ENCODE measurements at regions not wholly inside any gene's neighbourhood (a gene's known extent, or its start where the extent isn't known, plus 50 kb on each side); places are given as distances from the start of the nearest gene placed in this dataset.
"Not testable (repeated sequence)": the region's sequence is repeated elsewhere in the genome, so short reads cannot be mapped to it uniquely, and the experiment has no call there.

GRCh38 chr7:9919-10318 lies 182.5 kb upstream of the FAM20C start:
- H3K27ac ChIP-seq; DNase-seq (ENCODE audit: low read depth, low spot score): not testable (repeated sequence)

DNA sequence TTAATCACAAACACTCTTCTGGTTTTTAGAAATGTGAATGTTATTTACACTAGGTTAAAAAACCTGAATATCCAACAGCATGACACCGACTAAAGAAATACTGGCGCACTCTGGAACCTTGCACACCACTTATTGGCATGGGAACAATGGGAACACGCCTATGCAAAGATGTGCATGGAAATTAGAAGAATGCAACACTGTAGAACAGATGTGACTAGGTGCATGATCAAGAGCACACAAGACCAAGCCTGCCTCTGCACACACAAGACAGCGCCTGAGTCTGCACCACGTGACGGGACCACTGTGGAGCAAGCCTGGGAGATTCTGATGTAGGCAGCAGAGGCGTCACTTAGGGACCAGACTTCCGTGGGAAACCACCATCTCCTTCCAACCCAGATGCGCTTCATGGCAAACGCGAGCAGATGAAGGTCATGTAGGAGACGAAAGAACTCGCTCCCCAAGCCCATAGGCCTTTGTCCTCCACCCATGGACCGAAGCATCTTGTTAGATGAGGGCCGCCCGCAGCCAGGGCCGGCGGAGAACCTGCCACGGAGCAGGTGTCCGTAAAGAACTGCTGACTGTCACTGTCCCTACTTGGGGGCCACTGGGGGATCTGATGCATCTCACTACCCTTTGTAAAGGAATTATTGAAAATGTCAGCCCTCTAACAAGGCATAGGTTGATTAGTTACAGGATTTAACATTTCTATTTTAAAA lies 159.6 kb upstream of the FAM20C start:
- not testable (repeated sequence) for H3K27ac ChIP-seq; DNase-seq (ENCODE audit: low read depth, low spot score)

- H3K27ac ChIP-seq = peak overlapping the region; percentile 27
- not testable (repeated sequence) for DNase-seq (ENCODE audit: low read depth, low spot score)
These were observed 157.2 kb upstream of the FAM20C start for GRCh38 chr7:35121-35541.

GRCh38 chr7:36539-36938 lies 155.8 kb upstream of the FAM20C start:
- not testable (repeated sequence) for H3K27ac ChIP-seq; DNase-seq (ENCODE audit: low read depth, low spot score)

GRCh38 chr7:37656-38055 lies 154.7 kb upstream of the FAM20C start:
- DNase-seq (ENCODE audit: low read depth, low spot score); H3K27ac ChIP-seq: not testable (repeated sequence)

DNA sequence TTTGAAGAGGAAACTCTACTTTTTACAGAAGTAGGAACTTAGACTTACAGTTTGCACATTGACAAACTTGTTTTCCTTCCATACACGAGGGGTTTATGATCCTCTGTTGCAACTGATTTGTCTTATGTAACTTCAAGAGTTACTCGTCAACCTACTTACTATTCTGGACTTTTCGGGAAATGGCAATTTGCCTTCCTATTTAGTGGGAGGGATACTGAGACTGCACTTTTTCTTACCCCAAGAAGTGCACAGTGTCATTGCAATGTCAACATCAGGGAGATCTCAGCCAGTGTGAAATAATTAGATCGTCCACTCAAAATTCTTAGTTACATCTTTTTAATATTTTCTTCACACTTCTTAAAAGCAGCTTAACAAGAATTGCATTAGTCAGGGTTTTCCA lies 153.9 kb upstream of the FAM20C start:
- not testable (repeated sequence) for H3K27ac ChIP-seq; DNase-seq (ENCODE audit: low read depth, low spot score)

GRCh38 chr7:39984-40740 lies 152.2 kb upstream of the FAM20C start:
- not testable (repeated sequence) for DNase-seq (ENCODE audit: low read depth, low spot score); H3K27ac ChIP-seq

GRCh38 chr7:40799-41750 lies 151.3 kb upstream of the FAM20C start:
- DNase-seq (ENCODE audit: low read depth, low spot score) = no peak
- no peak overlapping the region for H3K27ac ChIP-seq

GRCh38 chr7:41917-42565 lies 150.3 kb upstream of the FAM20C start:
- DNase-seq (ENCODE audit: low read depth, low spot score) = no peak
- H3K27ac ChIP-seq = no peak overlapping the region

DNA sequence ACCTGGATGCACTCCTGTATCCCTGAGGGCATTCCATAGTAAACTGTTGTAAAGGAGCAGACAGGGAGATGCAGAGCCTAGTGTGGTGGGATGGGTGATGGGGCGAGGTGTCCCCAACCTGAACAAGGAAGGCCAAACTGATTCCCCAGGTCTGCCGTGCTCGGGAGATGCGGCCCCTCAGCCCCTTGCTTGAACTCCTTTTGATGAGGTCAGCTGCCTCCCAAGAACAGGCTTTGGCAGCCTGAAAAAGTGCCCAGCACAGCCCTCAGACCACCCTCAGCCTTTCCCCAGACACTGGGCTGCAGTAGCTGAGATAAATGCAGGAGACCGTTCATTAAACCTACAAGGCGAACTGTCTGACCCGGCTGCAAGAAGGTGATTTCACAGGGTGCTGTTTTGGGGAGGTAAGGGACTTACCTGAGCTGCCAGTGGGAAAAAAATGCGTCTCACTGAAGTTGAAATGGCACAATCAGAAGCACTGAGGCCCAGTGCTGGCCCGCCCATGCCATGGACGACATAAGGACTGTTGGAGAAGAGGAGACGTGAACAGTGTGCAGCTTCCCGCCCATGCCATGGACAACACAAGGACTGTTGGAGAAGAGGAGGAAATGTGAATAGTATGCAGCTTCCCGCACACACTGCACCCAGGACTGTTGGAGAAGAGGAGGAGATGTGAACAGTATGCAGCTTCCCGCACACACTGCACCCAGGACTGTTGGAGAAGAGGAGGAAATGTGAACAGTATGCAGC lies 148.4 kb upstream of the FAM20C start:
- DNase-seq (ENCODE audit: low read depth, low spot score) = no peak
- no peak overlapping the region for H3K27ac ChIP-seq

DNA sequence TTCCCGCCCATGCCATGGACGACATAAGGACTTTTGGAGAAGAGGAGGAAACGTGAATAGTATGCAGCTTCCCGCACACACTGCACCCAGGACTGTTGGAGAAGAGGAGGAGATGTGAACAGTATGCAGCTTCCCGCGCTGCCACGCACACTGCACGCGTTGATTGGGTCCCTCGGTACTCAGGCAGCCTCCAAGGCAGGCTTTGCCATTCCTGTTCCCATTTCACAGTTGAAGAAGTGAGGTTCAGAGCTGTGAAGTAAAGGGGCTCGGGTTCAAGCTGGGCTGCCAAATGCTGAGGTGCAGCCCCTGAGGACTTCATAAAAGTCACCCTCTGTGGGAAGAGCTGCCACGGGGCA lies 147.9 kb upstream of the FAM20C start:
- DNase-seq (ENCODE audit: low read depth, low spot score) = no peak
- H3K27ac ChIP-seq = no peak overlapping the region

DNA sequence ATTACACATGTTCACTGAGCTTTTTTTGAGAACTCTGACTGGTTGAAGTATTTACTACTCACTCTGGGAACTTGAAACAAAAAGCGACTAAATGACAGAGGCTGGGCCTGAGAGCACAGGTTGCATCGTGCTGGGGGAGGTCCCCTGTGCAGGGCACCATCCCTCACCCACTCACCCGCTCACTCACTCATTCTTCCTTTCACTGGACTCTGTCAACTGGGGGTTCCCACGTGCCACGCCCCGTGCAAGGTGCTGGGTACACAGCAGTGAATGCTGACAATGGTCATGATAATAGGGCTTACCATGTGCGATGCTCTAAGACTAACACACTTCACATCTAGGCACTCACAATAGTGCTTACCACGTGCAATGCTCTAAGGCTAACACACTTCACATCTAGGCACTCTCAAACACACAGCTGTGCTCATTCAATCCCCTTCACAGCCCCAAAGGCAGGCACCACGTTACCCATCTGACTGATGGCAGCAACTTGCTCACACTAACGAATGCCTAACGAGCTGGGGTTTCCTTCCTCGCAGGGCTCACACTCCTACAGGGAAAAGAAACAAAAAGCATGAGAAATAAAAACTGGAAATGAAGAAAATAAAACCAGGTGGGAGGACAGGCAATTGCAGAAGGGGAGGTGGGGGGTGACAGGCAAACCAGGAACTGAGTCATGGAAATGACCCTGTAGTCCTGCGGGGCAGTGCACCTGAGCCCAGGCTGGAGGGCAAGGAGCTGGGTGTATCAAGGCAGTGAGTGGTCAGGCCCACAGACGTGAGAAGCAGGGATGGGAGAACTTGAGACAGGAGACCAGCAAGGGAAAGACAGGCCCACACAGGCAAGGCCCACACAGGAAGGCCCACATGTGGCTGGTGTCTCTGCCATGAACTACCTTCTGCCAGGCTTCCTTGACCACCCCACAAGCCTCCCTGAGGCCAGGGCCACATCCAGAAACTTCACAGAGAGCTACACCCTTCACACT lies 147.0 kb upstream of the FAM20C start:
- DNase-seq (ENCODE audit: low read depth, low spot score) = no peak
- no peak overlapping the region for H3K27ac ChIP-seq

DNA sequence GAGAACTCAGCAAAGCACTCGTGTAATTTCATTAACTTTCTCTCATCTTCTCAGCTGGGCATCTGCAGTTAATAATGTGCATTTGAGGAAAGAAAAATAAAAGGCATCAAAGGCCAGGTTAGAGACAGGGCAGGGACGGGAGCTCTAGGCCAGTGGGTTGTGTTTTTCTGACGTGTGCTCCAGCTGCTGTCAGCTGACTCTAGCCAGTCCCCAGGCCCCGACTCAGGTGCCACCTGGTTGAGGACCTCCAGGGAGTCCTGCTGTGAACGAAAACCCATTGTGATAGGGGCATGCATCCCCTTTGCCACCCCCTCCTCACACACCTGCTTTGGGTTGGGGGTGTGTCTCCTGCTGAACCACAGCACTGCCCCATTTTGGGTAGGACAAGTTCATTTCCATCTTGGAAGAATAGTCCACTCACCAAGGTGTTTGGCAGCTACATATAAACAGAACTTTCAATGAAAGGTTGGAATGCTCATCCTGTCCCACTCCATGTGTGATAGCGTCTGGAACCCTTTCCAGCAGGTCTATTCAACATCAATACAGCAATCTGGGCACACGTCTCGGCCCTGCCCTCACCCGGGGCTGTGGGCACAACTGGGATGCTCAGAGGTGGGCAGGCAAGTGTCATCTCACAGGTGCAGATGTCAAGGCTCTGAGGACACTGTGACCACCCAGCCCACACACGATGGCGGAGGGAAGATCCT lies 146.1 kb upstream of the FAM20C start:
- no peak overlapping the region for H3K27ac ChIP-seq
- no peak for DNase-seq (ENCODE audit: low read depth, low spot score)

DNA sequence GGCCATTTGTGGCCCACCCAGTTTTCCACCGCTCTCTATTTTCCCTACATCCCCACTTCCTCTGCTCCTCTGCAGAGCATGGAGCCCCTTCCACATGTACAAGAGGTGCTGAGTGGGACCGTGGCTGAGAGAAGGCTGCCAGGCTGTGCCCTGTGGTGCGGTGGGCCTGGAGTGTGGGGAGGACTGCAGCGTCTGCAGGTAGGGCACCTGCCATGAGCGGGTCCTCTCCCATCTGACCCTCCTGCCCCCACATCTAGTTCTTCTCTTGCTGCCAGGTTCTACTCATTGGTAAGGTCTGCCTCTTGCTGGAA lies 145.6 kb upstream of the FAM20C start:
- no peak for DNase-seq (ENCODE audit: low read depth, low spot score)
- H3K27ac ChIP-seq = no peak overlapping the region

GRCh38 chr7:51456-52068 lies 140.8 kb upstream of the FAM20C start:
- no peak for DNase-seq (ENCODE audit: low read depth, low spot score)
- H3K27ac ChIP-seq = no peak overlapping the region

DNA sequence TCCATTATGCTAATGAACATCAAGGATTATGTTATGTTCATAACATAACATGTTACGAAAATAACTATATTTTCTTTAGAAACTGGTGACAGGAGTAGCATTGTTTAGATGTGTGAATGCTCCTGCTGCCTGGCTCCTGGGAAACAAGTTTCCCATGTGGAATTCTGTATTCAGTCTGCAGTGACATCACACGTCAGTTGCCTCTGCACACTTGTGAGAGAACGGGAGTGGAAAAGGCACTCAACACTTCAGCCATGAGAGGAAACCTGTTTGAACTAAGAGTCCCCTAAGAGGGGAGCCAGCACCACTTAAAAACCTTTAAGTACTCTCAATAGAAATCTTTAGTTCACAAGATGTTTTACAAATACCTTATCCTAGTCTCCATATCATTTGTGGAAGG lies 140.3 kb upstream of the FAM20C start:
- DNase-seq (ENCODE audit: low read depth, low spot score) = no peak
- H3K27ac ChIP-seq = no peak overlapping the region

- DNase-seq (ENCODE audit: low read depth, low spot score) = no peak
- H3K27ac ChIP-seq = no peak overlapping the region
These were observed 138.8 kb upstream of the FAM20C start for GRCh38 chr7:53531-53930.

DNA sequence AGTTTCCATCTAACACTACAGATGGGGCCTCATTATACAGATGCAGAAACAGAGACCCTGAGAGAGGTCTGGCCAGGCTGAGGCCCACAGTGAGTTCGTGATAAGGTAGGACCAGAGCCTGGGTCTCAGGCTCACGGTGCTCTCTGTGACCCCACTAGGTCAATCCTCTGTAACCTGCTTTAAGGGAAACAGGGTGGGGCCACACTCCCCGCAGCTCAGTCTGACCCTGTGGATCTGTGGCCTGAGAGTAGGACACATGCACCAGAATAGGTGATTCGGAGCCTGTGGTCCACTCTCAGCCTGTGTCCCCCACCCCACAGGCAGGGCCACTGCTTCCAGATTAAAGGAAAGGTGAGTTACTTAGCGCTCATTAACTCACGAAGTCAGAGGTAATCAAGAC lies 137.8 kb upstream of the FAM20C start:
- no peak overlapping the region for H3K27ac ChIP-seq
- no peak for DNase-seq (ENCODE audit: low read depth, low spot score)

Measured in epithelial cell of prostate (primary cell).